Natural killer cell (primary cell): ENCODE measurements at regions not wholly inside any gene's neighbourhood (a gene's known extent, or its start where the extent isn't known, plus 50 kb on each side); places are given as distances from the start of the nearest gene placed in this dataset.
"Not testable (repeated sequence)": the region's sequence is repeated elsewhere in the genome, so short reads cannot be mapped to it uniquely, and the experiment has no call there.

Experiments used
- ATAC-seq, 3 donors: fragments of 150-1000 bp in 2 of 3; fragments of 200-7000 bp in 1 of 3; cut with Tn5 transposase; 1 replicate in 1 of 3; 2 replicates in 2 of 3; pipeline ENCODE4 v1.10.0; 2021; ENCODE audit warnings: mild to moderate bottlenecking in 2 of 3, moderate library complexity in 2 of 3
- DNase-seq, 2 donors: peaks; one replicate each; pipeline versions ENCODE4 v3.0.0 to v3.0.0-alpha.2; 2013 to 2021; ENCODE audit warnings: mixed read lengths in 1 of 2
- H3K27ac ChIP-seq: one replicate; pipeline ENCODE4 v1.5.1; 2013; ENCODE audit warnings: mild to moderate bottlenecking, low read length
- H3K27me3 ChIP-seq: one replicate; pipeline ENCODE4 v1.6.1; 2013; ENCODE audit warnings: low read length; ENCODE audit not compliant: control insufficient read depth, insufficient read depth
- H3K36me3 ChIP-seq: one replicate; pipeline ENCODE4 v1.6.1; 2013; ENCODE audit warnings: low read length; ENCODE audit not compliant: control insufficient read depth, insufficient read depth
- H3K4me1 ChIP-seq: one replicate; pipeline ENCODE4 v1.6.1; 2013; ENCODE audit warnings: low read length; ENCODE audit not compliant: control insufficient read depth, insufficient read depth
- H3K4me3 ChIP-seq: one replicate; pipeline ENCODE4 v1.5.1; 2013; ENCODE audit warnings: low read length
- H3K9me3 ChIP-seq: one replicate; pipeline ENCODE4 v1.6.1; 2013; ENCODE audit warnings: low read length; ENCODE audit not compliant: control insufficient read depth, insufficient read depth
- H3K27ac Mint-ChIP-seq, 2 donors: one replicate each; pipeline ENCODE4 v1.8.0; 2022; ENCODE audit warnings: mild to moderate bottlenecking in 2 of 2, mixed read lengths in 2 of 2, moderate library complexity in 1 of 2
- H3K27me3 Mint-ChIP-seq, 2 donors: one replicate each; pipeline ENCODE4 v1.8.0; 2022; ENCODE audit warnings: low read depth in 2 of 2, mixed read lengths in 2 of 2
- H3K36me3 Mint-ChIP-seq: one replicate; pipeline ENCODE4 v1.8.0; 2022; ENCODE audit warnings: mixed read lengths
- H3K4me1 Mint-ChIP-seq, 2 donors: one replicate each; pipeline ENCODE4 v1.8.0; 2022; ENCODE audit warnings: mixed read lengths in 2 of 2
- H3K4me3 Mint-ChIP-seq: one replicate; pipeline ENCODE4 v1.8.0; 2022; ENCODE audit warnings: mild to moderate bottlenecking, moderate library complexity, mixed read lengths
- H3K9me3 Mint-ChIP-seq, 2 donors: one replicate each; pipeline ENCODE4 v1.8.0; 2022; ENCODE audit warnings: mixed read lengths in 2 of 2
- WGBS: methylation state at CpG from one replicate; pipeline ENCODE4 v1.1.7; 2013; ENCODE audit warnings: missing lambda C conversion rate; ENCODE audit not compliant: insufficient coverage; 5-methylcytosine and 5-hydroxymethylcytosine counted together
- intact Hi-C: fragments of 100-400 bp; cut with micrococcal nuclease; formaldehyde crosslinking; loops from one replicate; pipeline ENCODE4 v1.14.2; 2022
- TF ChIP-seq, protein P1 (sequence below): fragments of 200-600 bp; IDR thresholded peaks from one replicate; pipeline ENCODE4 v1.8.0; 2022; ENCODE audit warnings: antibody characterized with exemption

DNA sequence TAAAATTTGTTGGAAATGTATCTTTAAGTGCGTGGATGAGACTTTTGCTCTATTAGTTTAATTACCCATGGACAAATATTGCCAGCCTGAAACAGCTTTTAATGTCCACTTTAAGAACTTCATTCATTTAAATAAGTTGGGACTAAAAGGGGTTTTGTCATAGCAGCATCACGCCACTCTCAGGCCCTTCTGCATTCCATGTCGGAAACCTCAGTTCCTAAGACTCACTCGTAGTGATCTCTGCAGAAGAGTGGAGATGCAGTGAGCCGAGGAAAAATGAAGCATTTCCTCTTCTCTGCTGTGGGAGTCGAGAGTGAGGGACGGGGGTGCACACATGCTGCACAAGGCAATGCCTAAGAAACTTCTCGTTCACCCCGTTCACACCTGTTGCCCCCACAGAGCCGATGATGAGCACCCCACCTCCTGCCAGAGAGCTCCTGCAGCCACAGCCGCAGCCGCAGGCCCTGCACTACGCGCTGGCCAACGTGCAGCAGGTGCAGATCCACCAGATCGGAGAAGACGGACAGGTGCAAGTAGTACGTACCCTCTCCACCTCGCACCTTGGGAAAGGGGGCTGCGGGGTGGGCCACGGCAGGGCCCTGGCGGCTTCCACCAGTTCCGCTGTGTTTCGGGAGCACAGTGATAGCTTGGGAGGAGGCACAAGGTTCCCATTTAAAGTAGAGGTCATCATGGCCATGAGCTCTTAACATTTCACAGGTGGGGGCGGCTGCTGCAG lies 68.8 kb upstream of the CRYM start:
- ATAC-seq, intact Hi-C loops, H3K9me3 Mint-ChIP-seq, H3K27ac Mint-ChIP-seq, H3K36me3 Mint-ChIP-seq, H3K4me3 Mint-ChIP-seq, H3K4me1 ChIP-seq, H3K4me1 Mint-ChIP-seq, H3K27ac ChIP-seq, H3K27me3 Mint-ChIP-seq, H3K36me3 ChIP-seq, H3K9me3 ChIP-seq, DNase-seq, H3K27me3 ChIP-seq, H3K4me3 ChIP-seq: not testable (repeated sequence)
- WGBS, result 95% methylated on average over 24 of the region's 25 CpGs

DNA sequence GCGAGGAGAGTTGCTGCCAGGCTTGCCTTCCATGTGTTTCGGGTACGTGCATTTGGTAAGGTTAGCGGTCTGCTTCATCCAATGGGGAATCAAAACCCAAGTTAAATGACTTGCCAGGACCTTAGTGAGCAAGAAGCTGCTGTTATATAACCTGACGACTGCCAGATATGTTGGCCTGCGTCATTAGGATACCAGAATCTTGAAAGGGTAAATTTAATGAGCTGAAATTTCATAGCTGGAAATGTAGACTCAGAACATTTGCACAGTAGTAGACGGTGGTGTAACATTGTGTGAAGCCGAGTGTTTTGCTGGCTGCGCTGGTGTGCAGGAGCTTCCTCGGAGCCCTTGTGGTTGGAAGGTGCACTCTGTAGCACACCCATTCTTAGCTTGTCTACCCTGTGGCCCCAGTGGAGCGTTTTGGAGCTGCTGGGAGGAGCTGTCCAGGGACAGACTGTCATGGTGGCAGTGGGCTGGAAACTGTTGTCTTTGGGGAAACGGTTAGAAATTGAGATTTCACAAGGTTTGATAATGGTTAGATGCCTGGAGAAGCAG lies 66.3 kb upstream of the CRYM start:
- ATAC-seq, H3K4me3 ChIP-seq, H3K36me3 Mint-ChIP-seq, H3K9me3 ChIP-seq, H3K36me3 ChIP-seq, intact Hi-C loops, H3K27ac ChIP-seq, H3K4me1 Mint-ChIP-seq, H3K9me3 Mint-ChIP-seq, H3K27ac Mint-ChIP-seq, H3K4me3 Mint-ChIP-seq, DNase-seq, H3K4me1 ChIP-seq, H3K27me3 Mint-ChIP-seq, H3K27me3 ChIP-seq: not testable (repeated sequence)
- WGBS, result 84% methylated on average over 8 of the region's 12 CpGs

DNA sequence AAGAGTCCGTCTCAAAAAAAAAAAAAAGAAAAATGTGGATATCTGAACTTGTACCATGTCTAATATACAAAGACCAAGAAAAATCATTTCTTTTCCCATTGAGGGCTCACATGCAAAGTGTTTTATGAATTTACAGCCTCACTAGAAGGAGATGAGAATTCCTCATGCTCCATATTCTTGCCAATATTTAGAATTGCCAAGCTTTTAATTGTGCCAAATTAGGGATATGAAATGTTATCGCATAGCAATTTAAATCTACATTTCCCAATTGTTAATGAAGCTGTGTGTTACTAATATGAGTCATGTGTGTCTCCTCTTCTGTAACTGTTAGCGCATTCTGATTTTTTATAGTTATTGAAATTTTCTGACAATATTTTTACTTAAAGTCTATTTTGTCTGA lies 63.0 kb upstream of the CRYM start:
- TF ChIP-seq, protein P1, sequence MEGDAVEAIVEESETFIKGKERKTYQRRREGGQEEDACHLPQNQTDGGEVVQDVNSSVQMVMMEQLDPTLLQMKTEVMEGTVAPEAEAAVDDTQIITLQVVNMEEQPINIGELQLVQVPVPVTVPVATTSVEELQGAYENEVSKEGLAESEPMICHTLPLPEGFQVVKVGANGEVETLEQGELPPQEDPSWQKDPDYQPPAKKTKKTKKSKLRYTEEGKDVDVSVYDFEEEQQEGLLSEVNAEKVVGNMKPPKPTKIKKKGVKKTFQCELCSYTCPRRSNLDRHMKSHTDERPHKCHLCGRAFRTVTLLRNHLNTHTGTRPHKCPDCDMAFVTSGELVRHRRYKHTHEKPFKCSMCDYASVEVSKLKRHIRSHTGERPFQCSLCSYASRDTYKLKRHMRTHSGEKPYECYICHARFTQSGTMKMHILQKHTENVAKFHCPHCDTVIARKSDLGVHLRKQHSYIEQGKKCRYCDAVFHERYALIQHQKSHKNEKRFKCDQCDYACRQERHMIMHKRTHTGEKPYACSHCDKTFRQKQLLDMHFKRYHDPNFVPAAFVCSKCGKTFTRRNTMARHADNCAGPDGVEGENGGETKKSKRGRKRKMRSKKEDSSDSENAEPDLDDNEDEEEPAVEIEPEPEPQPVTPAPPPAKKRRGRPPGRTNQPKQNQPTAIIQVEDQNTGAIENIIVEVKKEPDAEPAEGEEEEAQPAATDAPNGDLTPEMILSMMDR, result no peak
- peaks cover 3 to 10% of the 10 kb centered on the region in 2 donors for H3K27me3 Mint-ChIP-seq
- no peaks in the 10 kb centered on the region for H3K9me3 ChIP-seq
- H3K27me3 ChIP-seq, result no peaks in the 10 kb centered on the region
- no peak for ATAC-seq
- H3K4me1 Mint-ChIP-seq, result no peaks in the 10 kb centered on the region
- H3K36me3 ChIP-seq, result no peaks in the 10 kb centered on the region
- H3K36me3 Mint-ChIP-seq, result no peaks in the 10 kb centered on the region
- WGBS, result 100% methylated on average over 1 of the region's 3 CpGs
- H3K4me3 Mint-ChIP-seq, result no peak overlapping the region
- intact Hi-C loops, result no loop called here
- H3K9me3 Mint-ChIP-seq, result peaks cover 0 to 2% of the 10 kb centered on the region in 2 donors
- no peak overlapping the region for H3K4me3 ChIP-seq
- H3K27ac Mint-ChIP-seq, result no peak overlapping the region
- H3K27ac ChIP-seq, result no peak overlapping the region
- DNase-seq, result no peak
- H3K4me1 ChIP-seq, result no peaks in the 10 kb centered on the region

- Histone ChIP-seq H3K27me3 (no peaks in the 10 kb centered on the region), H3K9me3 (no peaks in the 10 kb centered on the region), H3K4me1 (no peaks in the 10 kb centered on the region), H3K4me3 (no peak overlapping the region), H3K36me3 (no peaks in the 10 kb centered on the region), H3K27ac (no peak overlapping the region)
- ATAC-seq, result no peak
- H3K27ac Mint-ChIP-seq, result no peak overlapping the region
- DNase-seq, result no peak
- no peaks in the 10 kb centered on the region for H3K4me1 Mint-ChIP-seq
- H3K36me3 Mint-ChIP-seq, result no peaks in the 10 kb centered on the region
- peaks cover 9 to 22% of the 10 kb centered on the region in 2 donors for H3K27me3 Mint-ChIP-seq
- no peak overlapping the region for H3K4me3 Mint-ChIP-seq
- TF ChIP-seq, protein P1, result no peak
- intact Hi-C loops, result no loop called here
- H3K9me3 Mint-ChIP-seq, result peaks cover 0 to 2% of the 10 kb centered on the region in 2 donors
Measured at GRCh38 chr16:21339941-21340340, 61.9 kb upstream of the CRYM start.
